ENCODE measurements at regions not wholly inside any gene's neighbourhood (a gene's known extent, or its start where the extent isn't known, plus 50 kb on each side); places are given as distances from the start of the nearest gene placed in this dataset.

GRCh38 chr6:68046302-68046701, 588.8 kb upstream of the ADGRB3 start:
- intact Hi-C loops (cut with micrococcal nuclease) = no loop called here
- H3K27ac Mint-ChIP-seq = no peak overlapping the region
- H3K9me3 Mint-ChIP-seq = peaks cover 3% of the 10 kb centered on the region
- no peaks in the 10 kb centered on the region for H3K4me1 Mint-ChIP-seq
- no peak for TF ChIP-seq CTCF (IDR thresholded peaks at IDR 0.05)
- ATAC-seq (ENCODE audit: low read depth) = no peak
- ChIA-PET CTCF (no interaction called here), POLR2A (no interaction called here)
- no peak overlapping the region for H3K4me3 Mint-ChIP-seq
- H3K36me3 Mint-ChIP-seq (ENCODE audit: low read depth) = no peaks in the 10 kb centered on the region
- no peaks in the 10 kb centered on the region for H3K27me3 Mint-ChIP-seq
- no peak for DNase-seq

- H3K4me1 Mint-ChIP-seq = no peaks in the 10 kb centered on the region
- intact Hi-C loops (cut with micrococcal nuclease) = no loop called here
- POLR2A ChIA-PET = no interaction called here
- ATAC-seq (ENCODE audit: low read depth) (no peak), DNase-seq (no peak)
- H3K27me3 Mint-ChIP-seq = no peaks in the 10 kb centered on the region
- no peaks in the 10 kb centered on the region for H3K36me3 Mint-ChIP-seq (ENCODE audit: low read depth)
- no peak overlapping the region for H3K27ac Mint-ChIP-seq
- no peak overlapping the region for H3K4me3 Mint-ChIP-seq
- no peak for TF ChIP-seq CTCF (IDR thresholded peaks at IDR 0.05)
- peaks cover 3% of the 10 kb centered on the region for H3K9me3 Mint-ChIP-seq
- CTCF ChIA-PET = no interaction called here
Observed at GRCh38 chr6:68045193-68045592, 589.9 kb upstream of the ADGRB3 start.

GRCh38 chr6:68044264-68044663, 590.8 kb upstream of the ADGRB3 start:
- ChIA-PET POLR2A (no interaction called here), CTCF (no interaction called here)
- TF ChIP-seq CTCF (IDR thresholded peaks at IDR 0.05) = no peak
- H3K4me1 Mint-ChIP-seq = no peaks in the 10 kb centered on the region
- no peak for DNase-seq
- H3K4me3 Mint-ChIP-seq = no peak overlapping the region
- intact Hi-C loops (cut with micrococcal nuclease) = no loop called here
- ATAC-seq (ENCODE audit: low read depth) = no peak
- no peak overlapping the region for H3K27ac Mint-ChIP-seq
- H3K36me3 Mint-ChIP-seq (ENCODE audit: low read depth) = no peaks in the 10 kb centered on the region
- peaks cover 5% of the 10 kb centered on the region for H3K9me3 Mint-ChIP-seq
- H3K27me3 Mint-ChIP-seq = no peaks in the 10 kb centered on the region

GRCh38 chr6:68043122-68043398, 592.0 kb upstream of the ADGRB3 start:
- Mint-ChIP-seq H3K36me3 (ENCODE audit: low read depth) (no peaks in the 10 kb centered on the region), H3K9me3 (peaks cover 2% of the 10 kb centered on the region), H3K27me3 (no peaks in the 10 kb centered on the region), H3K27ac (no peak overlapping the region), H3K4me1 (no peaks in the 10 kb centered on the region), H3K4me3 (no peak overlapping the region)
- intact Hi-C loops (cut with micrococcal nuclease) = no loop called here
- ChIA-PET CTCF (no interaction called here), POLR2A (no interaction called here)
- DNase-seq (no peak), ATAC-seq (ENCODE audit: low read depth) (no peak)
- TF ChIP-seq CTCF (IDR thresholded peaks at IDR 0.05) = no peak

GRCh38 chr6:68042339-68043121, 592.6 kb upstream of the ADGRB3 start:
- POLR2A ChIA-PET = no interaction called here
- CTCF ChIA-PET = no interaction called here
- H3K27ac Mint-ChIP-seq = no peak overlapping the region
- H3K4me3 Mint-ChIP-seq = no peak overlapping the region
- no peak for TF ChIP-seq CTCF (IDR thresholded peaks at IDR 0.05)
- H3K4me1 Mint-ChIP-seq = no peaks in the 10 kb centered on the region
- intact Hi-C loops (cut with micrococcal nuclease) = no loop called here
- no peaks in the 10 kb centered on the region for H3K36me3 Mint-ChIP-seq (ENCODE audit: low read depth)
- no peak for DNase-seq
- no peak for ATAC-seq (ENCODE audit: low read depth)
- no peaks in the 10 kb centered on the region for H3K27me3 Mint-ChIP-seq
- H3K9me3 Mint-ChIP-seq = peaks cover 2% of the 10 kb centered on the region

All from activated B cell treated with CpG ODN at 0.5 μM for 24 hours (primary cell).